Medulla oblongata (tissue), 1 donor: ENCODE measurements at regions not wholly inside any gene's neighbourhood (a gene's known extent, or its start where the extent isn't known, plus 50 kb on each side); places are given as distances from the start of the nearest gene placed in this dataset.

Experiments
- DNase-seq: peaks from one replicate; pipeline ENCODE4 v3.0.0-alpha.2; 2015; ENCODE audit errors: extremely low spot score

DNA sequence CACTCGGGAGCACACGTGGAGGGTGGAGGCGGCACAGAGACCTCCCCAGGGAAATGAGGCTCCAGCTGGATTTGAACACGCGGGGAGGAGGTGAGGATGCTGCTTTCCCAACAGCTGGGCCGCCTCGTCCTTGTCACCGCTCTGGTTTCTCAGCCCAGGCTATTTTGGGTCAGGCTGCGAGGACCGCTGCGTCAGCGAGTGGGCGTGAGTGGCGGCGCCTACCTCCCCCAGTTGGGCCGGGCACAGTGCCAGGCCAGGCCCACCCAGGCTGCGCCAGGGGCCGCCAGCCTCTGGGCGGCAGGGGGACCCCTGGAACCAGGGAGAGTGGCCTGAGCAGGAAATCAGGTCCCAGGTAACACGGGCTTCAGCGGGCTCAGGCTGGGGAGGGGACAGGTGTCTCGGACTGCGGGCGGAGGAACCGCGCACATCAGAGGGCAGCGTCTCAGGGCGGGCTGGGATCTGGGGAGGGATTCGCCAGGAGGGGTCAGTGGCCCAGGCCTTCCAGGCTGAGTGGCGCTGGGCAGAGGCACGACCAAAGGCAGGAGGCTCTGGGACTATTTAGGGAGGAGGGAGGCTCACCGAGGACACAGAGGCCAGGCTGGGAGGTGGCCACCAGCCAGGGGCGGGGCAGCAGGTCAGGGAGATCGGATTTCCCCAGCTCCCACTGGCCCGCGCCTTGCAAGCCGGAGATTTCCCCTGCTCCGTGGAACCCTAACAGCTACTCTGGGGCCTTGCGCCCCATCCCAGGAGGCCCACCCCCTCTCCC lies 125.2 kb upstream of the RET start:
- DNase-seq: no peak

DNA sequence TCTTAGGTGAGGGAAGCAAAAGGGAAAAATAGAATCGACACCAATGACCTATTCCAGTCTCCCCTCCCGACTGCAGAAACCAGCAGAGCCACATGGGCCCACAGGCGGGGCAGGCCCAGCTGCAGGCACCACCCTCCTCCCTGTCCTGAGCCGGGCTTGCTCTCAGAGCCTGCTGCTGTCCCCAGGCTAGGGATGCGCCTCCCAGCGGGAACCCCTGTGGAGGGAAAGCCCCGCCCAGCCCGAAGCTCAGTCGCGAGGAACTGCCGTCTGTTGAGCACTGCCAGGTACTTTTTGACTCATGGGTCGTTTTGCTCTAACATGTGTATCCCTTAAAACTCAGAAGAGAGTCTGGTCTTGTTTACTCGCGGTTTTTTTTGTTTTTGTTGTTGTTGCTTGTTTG lies 124.5 kb upstream of the RET start:
- no peak for DNase-seq

DNA sequence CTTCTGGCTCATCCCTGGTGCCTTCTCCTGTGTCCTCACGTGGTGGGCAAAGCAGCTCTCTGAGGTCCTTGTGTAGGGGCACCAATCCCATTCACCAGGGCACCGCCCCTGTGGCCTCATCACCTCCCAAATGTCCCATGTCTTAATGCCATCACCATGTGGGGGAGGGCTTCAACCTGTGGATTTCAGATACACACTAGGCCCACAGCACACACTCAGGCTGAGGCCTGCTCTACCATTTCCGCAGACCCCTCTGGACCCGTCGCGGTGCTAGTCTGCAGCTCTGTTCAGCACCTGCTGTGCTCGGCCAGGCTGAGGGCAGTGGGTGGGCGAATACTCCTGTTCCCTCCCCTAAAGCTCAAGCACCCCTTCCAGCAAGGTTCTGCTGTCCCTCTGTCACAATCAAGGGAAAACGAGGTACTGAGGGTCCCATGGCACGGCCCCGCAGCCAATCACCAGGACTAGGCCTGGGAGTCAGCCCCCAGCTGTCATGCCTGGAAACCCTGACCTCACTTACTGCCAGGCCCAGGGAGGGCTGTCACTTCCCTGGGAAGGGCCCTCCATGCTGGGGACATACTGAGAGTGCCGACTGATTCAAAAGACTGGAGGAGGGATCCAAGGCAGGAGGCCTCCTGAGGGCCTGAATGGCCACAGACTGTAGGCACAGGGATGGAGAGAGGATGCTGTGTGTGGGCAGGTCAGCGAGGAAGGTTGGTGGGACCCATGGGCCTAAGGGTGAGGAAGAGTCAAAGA lies 123.8 kb upstream of the RET start:
- no peak for DNase-seq

DNA sequence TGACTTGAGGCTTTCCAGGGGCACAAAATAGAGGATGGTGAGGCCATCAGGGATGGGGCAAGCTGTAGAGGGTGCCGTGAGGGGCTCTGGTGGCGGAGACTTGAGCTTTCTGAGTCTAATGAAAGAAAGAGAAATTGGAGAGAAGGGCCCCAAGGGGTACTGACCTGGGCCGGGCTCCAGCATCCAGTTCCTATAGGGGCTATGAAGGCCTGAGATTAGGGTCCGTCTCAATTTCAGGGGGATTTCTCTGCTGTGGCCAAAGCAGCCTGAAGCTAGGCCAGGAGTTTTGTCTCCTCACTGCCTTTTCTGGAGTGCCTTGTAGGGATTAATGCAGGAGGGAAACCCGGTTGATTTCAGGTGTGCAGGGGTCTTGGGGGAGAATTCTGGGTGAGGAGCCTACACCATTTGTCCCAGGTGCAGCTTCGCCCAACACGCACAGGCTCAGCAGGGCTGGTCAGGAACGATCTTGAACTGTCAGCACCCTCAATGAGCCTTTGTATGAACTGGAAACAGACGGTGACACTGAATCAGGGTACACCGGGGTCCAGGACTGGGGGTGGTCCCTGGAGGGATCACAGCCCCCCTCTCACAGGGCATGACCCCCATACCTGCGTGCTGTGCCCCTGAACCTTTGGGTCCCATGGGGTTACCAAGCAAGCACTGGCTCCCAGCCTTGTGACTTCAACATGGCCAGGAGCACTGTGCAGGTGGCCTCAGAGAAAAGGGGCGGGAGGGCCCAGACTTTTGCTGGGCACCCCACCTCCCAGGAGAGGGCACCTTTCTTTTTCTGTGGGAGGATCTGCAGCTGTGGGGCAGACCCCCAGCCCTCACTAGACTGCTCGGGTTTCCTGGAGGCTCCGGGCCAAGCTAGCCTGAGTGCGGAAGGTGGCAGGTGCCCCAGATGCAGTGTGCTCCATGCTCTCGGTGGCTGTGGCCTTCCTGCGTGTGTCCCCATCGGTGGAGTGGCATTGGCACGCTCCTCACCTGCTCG lies 122.9 kb upstream of the RET start:
- no peak for DNase-seq

DNA sequence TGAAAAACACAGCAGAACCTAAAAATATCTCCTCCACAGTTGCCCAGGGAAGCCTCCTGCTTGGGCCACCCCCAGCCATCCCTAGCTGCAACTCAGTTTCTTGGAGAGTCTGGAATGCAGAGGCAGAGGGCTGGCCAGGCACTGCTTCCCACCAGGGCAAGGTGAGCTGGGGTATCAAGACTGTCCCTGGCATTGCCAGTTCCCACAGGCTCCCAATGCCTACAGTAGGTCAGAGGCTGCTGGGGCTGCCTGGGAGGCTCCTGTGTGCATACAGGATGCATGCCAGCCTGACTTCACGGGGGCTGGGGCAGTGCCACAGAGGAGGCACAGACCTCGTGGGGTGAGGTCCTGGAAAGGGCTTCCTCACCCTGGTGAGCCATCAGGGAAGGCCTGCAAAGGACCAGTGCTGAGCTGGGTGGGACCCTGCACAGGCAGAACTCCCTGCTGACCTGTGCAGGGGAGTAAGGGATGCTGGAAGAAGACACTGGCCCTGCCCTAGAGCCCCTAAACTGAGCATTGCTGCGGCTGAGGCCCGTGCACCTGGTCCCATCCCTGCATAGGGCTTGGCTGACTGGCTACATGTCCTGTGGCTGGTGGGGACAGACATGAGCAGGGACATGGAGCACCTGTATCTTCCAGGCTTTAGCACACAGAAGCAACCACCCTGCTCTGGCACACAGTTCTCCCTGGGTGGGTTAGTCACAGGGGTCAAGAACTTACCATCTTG lies 121.9 kb upstream of the RET start:
- DNase-seq: no peak

GRCh38 chr10:42955493-42955889 lies 121.4 kb upstream of the RET start:
- no peak for DNase-seq

GRCh38 chr10:42956045-42956444 lies 120.8 kb upstream of the RET start:
- no peak for DNase-seq

DNA sequence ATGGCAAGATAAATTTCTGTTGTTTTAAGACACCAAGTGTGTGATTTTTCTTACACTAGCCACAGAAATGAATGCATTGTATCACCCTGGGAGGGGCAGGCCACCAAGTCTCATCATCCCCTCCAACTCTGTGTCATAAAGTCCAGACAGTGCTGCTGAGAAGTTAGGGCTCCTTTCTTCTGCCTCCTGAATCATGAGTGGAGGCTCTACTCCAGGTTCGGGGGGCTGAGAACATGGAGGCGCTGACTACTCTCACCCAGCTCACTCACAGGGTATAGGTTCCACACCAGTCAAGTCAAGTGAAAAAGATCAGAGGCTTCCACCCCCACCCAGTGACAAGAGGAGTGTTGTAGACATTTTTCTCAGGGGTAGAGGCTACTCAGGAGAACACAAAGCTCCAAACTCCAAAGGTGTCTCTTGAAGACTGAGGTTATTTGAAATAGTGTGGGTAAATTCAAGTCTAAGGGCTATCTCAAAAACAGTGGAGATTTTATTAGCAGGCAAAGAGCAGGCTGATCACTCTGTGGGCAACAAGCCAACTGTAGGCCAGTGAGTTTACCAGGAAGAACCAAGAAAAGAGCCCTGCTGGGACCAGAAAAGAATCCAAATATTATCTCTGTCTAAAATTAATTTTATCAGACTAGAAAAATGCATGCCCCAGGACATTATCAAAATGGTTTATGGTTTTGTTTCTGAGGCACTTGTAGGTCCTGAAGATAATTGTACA lies 118.6 kb upstream of the RET start:
- DNase-seq: no peak

- DNase-seq: no peak
Observed at GRCh38 chr10:42959833-42960232, 117.0 kb upstream of the RET start.

DNA sequence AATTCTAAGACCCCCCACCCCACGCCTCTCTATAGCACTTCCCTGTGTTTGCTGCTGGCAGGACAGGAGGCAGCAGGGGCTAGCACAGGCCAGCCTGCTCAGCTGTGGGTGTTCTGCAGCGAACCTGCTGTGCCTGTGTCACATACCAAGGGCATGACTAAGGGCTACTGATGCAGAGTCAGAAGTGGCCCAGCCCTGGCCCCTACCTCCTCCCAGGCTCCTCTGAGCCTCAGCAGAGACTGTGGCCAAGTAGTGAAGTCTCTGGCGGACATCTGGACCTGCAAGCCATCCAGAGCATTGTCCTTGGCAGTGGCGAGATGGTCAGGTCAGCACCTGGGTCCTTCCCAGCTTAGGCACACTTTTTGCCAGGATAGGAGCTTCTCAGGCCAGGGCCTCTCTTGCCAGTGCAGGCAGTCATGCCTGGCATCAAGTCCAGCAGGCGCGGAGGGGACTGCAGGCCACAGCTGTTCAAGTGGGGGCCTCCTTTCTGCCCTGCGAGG lies 116.3 kb upstream of the RET start:
- DNase-seq: no peak

DNA sequence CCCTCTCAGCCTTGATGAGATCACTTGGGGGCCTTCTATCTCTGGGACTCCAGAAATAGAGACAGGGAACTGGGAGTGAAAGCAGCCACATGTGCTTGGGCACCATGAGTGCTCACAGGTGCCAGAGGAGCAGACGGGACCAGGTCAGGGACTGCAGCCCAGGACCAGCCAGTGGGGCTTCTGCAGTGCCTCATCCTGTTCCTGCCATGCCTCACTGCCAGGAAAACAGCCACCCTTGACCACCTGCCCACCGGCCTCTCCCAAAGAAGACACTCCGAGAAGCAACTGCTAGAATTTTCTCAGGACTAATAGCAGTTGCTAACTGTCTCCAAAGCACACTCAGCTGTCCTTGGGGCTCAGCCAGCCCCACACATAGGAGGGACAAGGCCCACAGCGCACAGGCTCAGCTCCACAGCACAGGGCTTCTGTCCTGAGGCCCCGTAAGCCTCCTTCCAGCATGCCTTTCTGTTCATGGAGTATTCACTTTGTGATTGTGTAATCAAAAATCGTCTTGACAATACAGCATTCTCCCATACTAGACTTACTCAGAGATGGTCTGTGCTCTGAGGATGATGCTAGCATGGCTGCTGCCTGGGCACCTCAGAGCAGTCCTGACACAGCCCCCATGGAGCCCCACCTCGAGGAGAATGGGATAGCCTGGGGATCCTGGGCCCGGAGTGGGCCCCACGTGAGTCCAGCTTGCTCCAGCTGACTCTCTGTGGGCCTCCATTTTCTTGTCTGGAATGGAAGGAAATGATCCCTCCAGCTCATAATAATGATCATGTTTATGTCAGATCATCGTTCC lies 115.7 kb upstream of the RET start:
- no peak for DNase-seq

DNA sequence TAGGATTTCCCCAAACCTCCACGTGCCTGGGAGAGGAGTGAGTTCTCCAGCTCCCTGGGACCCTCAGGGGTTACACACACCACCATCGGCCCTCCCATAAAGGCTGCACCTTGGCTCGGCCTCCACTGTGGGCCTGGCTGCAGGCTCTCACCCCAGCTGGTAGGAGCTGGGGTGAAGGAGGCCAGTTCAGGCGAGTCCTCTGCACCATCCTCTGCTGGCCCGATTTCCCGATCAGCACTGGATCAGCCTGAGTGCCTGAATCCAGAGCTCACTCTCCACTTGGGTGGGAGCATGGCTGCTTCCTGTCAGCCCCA lies 115.1 kb upstream of the RET start:
- no peak for DNase-seq

DNA sequence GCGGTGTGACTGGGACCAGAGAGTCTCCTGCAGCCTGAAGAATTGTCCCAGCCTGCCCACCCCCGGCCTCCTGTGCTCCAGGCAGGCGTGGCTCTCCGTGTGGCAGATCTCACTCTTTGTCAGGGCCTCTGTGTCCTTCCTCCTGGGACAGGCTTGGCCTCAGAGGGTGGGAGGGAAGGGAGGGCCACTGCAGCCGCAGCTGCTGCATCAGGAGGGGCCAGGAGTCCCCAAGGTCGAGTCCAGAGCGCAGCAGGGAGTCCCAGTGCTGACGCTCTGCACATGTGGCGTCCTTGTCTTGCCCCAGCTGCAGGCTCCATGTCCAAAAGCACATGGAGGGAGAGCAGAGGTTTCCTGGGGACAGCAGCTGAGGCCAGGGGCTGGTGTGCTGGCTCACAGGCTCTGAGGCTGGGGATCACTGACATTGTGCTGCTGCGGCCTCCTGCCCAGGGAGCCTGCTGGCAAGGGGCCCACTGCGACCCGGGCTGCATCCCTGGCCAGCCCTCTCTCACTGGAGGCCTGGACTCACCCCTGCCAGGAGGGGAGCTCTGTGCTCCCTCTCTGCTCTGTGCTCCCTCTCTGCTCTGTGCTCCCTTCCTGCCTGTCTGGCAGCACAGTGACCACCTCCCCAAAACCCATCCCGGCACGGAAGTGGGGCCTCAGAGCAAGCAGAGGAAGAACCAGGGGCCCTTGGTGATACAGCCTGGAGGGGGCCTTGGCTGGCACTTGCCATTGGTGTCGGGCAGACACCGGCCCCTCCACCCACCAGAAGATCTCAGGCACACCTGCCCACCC lies 114.6 kb upstream of the RET start:
- DNase-seq: no peak

DNA sequence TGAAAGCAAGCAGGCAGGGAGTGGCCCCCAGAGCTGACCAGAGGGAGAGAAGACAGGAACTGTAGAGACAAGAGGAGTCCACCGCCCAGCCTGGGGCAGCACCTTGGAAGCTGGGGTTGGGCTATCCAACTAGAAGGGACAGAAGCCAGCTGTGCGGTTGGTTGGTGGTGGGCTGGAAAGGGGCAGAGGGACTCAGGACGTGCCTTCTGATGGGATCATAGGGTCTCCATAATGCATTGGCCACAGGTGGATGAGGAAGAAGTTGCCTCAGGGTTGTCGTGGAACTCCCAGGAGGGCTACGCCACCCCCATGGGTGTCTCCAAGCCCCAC lies 114.0 kb upstream of the RET start:
- no peak for DNase-seq

- no peak for DNase-seq
Observed at GRCh38 chr10:42963312-42963711, 113.6 kb upstream of the RET start.

- DNase-seq: no peak
Observed at GRCh38 chr10:42969147-42969546, 107.7 kb upstream of the RET start.

GRCh38 chr10:42969909-42970308 lies 107.0 kb upstream of the RET start:
- no peak for DNase-seq

GRCh38 chr10:42970451-42971250 lies 106.2 kb upstream of the RET start:
- no peak for DNase-seq

DNA sequence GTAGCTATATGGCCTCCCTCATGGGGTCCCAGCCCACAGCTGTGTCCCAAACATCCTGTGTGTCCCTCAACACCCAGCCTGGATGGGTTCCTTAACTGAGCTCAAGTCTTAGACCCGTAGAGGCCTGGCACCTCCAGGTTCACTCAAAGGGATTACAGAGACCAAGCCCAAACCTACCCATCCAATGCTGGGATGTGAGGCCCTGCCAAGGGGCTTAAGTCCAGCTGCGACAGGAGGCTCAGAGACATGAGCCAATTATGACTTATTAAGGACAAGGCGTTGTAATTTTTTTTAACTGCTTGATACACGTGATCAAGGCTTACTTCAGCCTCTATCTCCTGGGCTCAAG lies 105.6 kb upstream of the RET start:
- no peak for DNase-seq
